ENCODE measurements at regions not wholly inside any gene's neighbourhood (a gene's known extent, or its start where the extent isn't known, plus 50 kb on each side); places are given as distances from the start of the nearest gene placed in this dataset.

- no peak overlapping the region for H3K4me2 ChIP-seq (ENCODE audit: extremely low read depth, insufficient read depth, low read length)
- no peaks in the 10 kb centered on the region for H3K79me2 ChIP-seq (ENCODE audit: control insufficient read depth, insufficient read depth, low read length)
- H2AFZ ChIP-seq (ENCODE audit: low read length): no peak overlapping the region
- H3K9ac ChIP-seq (ENCODE audit: insufficient read depth, low read length): no peak overlapping the region
- H3K4me1 ChIP-seq (ENCODE audit: control insufficient read depth, extremely low read depth, insufficient read depth, low read length): no peaks in the 10 kb centered on the region
- no peaks in the 10 kb centered on the region for H3K36me3 ChIP-seq (ENCODE audit: control insufficient read depth, insufficient read depth, low read length)
- TF ChIP-seq CTCF (conservative IDR thresholded peaks at IDR 0.05 in 1 of 2, IDR thresholded peaks at IDR 0.05 in 1 of 2; ENCODE audit: low read depth in 1 of 2, low read length in 2 of 2): no peak
- no peak for TF ChIP-seq EZH2 (IDR thresholded peaks at IDR 0.05; ENCODE audit: low read length, missing control alignments)
- no peaks in the 10 kb centered on the region for H4K20me1 ChIP-seq (ENCODE audit: control insufficient read depth, extremely low read depth, insufficient read depth, low read length)
- no peak for DNase-seq (ENCODE audit: low read depth in 2 of 2)
- no peak overlapping the region for H3K27ac ChIP-seq (ENCODE audit: insufficient read depth, low read length)
- H3K27me3 ChIP-seq (ENCODE audit: control insufficient read depth, insufficient read depth, low read length): no peaks in the 10 kb centered on the region
- H3K4me3 ChIP-seq (replicated peaks in 1 of 4; ENCODE audit: control extremely low read depth in 1 of 4, insufficient read depth in 1 of 4, low read depth in 3 of 4, low read length in 4 of 4): no peak overlapping the region
- H3K9me3 ChIP-seq (ENCODE audit: control insufficient read depth, insufficient read depth, low read depth, low read length): no peaks in the 10 kb centered on the region
Observed at GRCh38 chr4:126735294-126736132, 897.2 kb upstream of the INTU start.

- Histone ChIP-seq H3K4me2 (ENCODE audit: extremely low read depth, insufficient read depth, low read length) (no peak overlapping the region), H2AFZ (ENCODE audit: low read length) (no peak overlapping the region), H3K9me3 (ENCODE audit: control insufficient read depth, insufficient read depth, low read depth, low read length) (no peaks in the 10 kb centered on the region), H3K79me2 (ENCODE audit: control insufficient read depth, insufficient read depth, low read length) (no peaks in the 10 kb centered on the region), H3K27me3 (ENCODE audit: control insufficient read depth, insufficient read depth, low read length) (no peaks in the 10 kb centered on the region), H3K4me1 (ENCODE audit: control insufficient read depth, extremely low read depth, insufficient read depth, low read length) (no peaks in the 10 kb centered on the region), H3K9ac (ENCODE audit: insufficient read depth, low read length) (no peak overlapping the region), H3K4me3 (replicated peaks in 1 of 4; ENCODE audit: control extremely low read depth in 1 of 4, insufficient read depth in 1 of 4, low read depth in 3 of 4, low read length in 4 of 4) (no peak overlapping the region), H3K36me3 (ENCODE audit: control insufficient read depth, insufficient read depth, low read length) (no peaks in the 10 kb centered on the region), H3K27ac (ENCODE audit: insufficient read depth, low read length) (no peak overlapping the region), H4K20me1 (ENCODE audit: control insufficient read depth, extremely low read depth, insufficient read depth, low read length) (no peaks in the 10 kb centered on the region)
- TF ChIP-seq EZH2 (IDR thresholded peaks at IDR 0.05; ENCODE audit: low read length, missing control alignments): no peak
- no peak for TF ChIP-seq CTCF (conservative IDR thresholded peaks at IDR 0.05 in 1 of 2, IDR thresholded peaks at IDR 0.05 in 1 of 2; ENCODE audit: low read depth in 1 of 2, low read length in 2 of 2)
- DNase-seq (ENCODE audit: low read depth in 2 of 2): no peak
Observed at GRCh38 chr4:126736133-126736518, 896.6 kb upstream of the INTU start.

GRCh38 chr4:126737899-126738526 is 894.7 kb upstream of the INTU start:
- Histone ChIP-seq H3K27ac (ENCODE audit: insufficient read depth, low read length) (no peak overlapping the region), H3K9ac (ENCODE audit: insufficient read depth, low read length) (no peak overlapping the region), H3K4me3 (replicated peaks in 1 of 4; ENCODE audit: control extremely low read depth in 1 of 4, insufficient read depth in 1 of 4, low read depth in 3 of 4, low read length in 4 of 4) (no peak overlapping the region), H2AFZ (ENCODE audit: low read length) (no peak overlapping the region), H4K20me1 (ENCODE audit: control insufficient read depth, extremely low read depth, insufficient read depth, low read length) (no peaks in the 10 kb centered on the region), H3K4me2 (ENCODE audit: extremely low read depth, insufficient read depth, low read length) (no peak overlapping the region), H3K27me3 (ENCODE audit: control insufficient read depth, insufficient read depth, low read length) (no peaks in the 10 kb centered on the region), H3K9me3 (ENCODE audit: control insufficient read depth, insufficient read depth, low read depth, low read length) (no peaks in the 10 kb centered on the region), H3K4me1 (ENCODE audit: control insufficient read depth, extremely low read depth, insufficient read depth, low read length) (no peaks in the 10 kb centered on the region), H3K79me2 (ENCODE audit: control insufficient read depth, insufficient read depth, low read length) (no peaks in the 10 kb centered on the region), H3K36me3 (ENCODE audit: control insufficient read depth, insufficient read depth, low read length) (no peaks in the 10 kb centered on the region)
- TF ChIP-seq EZH2 (IDR thresholded peaks at IDR 0.05; ENCODE audit: low read length, missing control alignments): no peak
- TF ChIP-seq CTCF (conservative IDR thresholded peaks at IDR 0.05 in 1 of 2, IDR thresholded peaks at IDR 0.05 in 1 of 2; ENCODE audit: low read depth in 1 of 2, low read length in 2 of 2): no peak
- no peak for DNase-seq (ENCODE audit: low read depth in 2 of 2)

Data from fibroblast of lung (primary cell).